ENCODE measurements at regions not wholly inside any gene's neighbourhood (a gene's known extent, or its start where the extent isn't known, plus 50 kb on each side); places are given as distances from the start of the nearest gene placed in this dataset.

DNA sequence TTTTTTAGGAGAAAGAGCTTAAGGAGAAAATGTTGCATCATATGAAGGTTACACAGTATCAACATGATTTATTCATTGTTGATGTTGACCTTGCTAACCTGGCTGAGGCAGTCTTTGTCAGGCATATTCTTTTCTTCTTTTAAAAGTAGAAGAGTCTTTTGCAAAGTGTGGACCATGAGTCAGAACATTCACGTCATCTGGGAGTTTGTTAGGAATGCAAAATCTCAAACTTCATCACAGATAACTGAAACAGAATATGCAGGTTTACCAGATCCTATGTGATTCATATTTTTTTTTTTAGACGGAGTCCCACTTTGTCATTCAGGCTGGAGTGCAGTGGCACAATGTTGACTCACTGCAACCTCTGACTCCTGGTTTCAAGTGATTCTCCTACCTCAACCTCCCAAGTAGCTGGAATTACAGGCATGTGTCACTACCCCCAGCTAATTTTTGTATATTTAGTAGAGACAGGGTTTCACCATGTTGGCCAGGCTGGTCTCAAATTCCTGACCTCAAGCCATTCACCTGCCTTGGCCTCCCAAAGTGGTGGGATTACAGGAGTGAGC lies 530.4 kb upstream of the BTBD3 start:
- no peak for DNase-seq (ENCODE audit: low read depth in 2 of 2)

DNA sequence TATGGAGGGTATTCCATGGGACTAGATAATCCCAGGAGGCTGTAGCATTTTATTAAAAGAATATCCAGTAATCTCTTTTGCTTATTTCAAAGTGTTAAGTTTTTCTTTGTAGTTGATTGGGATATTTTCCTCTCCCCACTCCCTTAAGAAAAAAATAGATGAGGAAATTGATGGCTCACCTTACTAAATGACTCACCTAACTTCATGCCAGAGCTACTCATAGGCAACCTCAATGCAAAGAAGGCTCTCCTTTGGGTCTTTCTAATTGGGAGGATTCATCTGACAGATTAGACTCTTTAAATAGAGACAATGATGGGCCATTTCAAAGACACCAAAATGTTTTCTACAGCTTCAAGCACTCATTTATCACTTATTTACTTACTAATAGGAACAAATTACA lies 528.5 kb upstream of the BTBD3 start:
- no peak for DNase-seq (ENCODE audit: low read depth in 2 of 2)

DNA sequence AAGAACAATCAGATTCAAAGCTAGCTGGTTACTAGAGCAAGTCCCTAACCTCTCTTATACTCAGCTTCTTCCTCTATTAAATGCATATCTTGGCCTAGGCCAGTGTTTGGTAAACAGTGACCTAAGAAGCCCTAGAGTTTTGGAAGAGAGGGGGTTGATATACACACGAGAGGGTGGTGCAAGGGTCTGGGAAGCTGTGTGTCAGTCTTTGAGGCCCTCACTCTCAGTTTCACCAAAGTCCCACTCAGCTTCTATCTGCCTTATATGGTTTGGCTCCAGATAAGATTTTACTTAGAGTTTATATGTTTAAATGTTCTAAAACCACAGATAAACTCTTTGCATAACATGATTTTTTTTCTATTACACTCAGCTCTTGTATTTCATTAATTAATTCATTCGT lies 526.1 kb upstream of the BTBD3 start:
- DNase-seq (ENCODE audit: low read depth in 2 of 2) = no peak

- no peak for DNase-seq (ENCODE audit: low read depth in 2 of 2)
Measured at GRCh38 chr20:11394145-11394833, 523.4 kb upstream of the BTBD3 start.

DNA sequence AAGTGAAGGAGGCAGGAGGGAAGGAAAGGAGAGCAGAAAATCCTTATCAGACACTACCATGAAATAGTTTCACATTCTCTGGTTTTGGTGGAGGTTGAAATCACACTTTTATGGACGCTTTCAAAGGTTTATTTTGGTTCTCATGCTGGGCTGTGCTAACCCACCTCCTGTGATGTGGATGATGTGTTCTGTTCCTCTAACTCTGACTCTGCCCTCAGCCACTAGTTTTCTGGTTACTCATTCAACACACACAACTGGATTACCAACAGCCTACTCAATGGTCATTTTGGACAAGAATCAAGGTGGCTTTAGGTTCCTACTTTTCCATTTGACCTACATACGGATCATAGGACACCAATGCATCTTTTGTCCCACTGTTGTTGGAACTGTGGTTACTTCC lies 522.1 kb upstream of the BTBD3 start:
- no peak for DNase-seq (ENCODE audit: low read depth in 2 of 2)

DNA sequence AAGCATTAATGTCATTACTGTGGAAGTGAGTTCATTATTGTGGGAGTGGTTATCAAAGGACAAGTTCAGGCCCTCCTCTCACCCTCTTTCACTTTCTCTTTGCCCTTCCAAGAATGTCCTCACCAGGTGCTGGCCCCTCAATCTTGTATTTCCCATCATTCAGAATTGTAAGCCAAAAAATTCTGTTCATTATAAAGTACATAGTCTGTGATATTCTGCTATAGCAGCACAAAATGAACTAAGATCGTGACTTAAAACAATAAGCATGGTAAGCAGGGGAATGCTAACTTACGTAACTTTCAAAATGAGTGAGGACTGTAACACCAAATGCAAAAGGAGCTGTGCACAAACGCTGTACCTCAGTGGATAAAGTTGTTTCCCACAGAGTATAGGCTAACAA lies 515.7 kb upstream of the BTBD3 start:
- no peak for DNase-seq (ENCODE audit: low read depth in 2 of 2)

DNA sequence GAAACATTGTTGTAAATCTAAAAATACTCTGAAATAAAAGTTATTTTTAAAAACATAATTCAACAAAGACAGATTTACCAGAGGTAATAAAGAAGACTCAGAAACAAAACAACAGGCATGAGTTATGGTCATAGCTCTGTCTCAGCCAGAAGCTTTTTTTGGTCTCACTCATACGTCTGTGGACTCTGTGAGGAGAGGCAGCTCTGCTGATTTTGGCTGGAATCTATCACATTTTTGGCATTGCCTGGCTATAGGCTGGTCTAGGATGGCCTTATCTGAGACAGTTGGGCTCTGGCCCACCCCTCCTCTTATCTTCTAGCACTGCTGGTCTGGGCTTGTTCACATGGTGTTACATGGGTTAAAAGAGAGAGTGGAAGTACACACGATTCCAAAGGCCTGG lies 514.0 kb upstream of the BTBD3 start:
- no peak for DNase-seq (ENCODE audit: low read depth in 2 of 2)

DNA sequence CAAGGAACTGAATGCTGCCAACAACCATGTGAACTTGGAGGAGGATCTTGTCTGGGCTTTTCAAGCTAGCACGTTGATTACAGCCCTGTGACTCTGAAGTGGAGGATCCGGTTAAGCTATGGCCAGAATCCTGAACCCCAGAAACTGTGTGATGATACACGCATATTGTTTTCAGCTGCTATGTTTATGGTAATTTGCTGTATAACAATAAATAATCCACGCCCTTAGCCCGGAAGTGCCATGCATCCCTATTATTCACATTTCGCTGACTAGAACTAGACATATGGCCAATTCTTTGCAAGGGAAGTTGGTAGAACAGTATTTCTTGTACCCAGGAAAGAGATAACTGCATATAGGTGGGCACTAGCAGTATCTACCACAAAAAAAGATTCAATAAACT lies 510.8 kb upstream of the BTBD3 start:
- DNase-seq (ENCODE audit: low read depth in 2 of 2) = no peak

- no peak for DNase-seq (ENCODE audit: low read depth in 2 of 2)
Measured at GRCh38 chr20:11409561-11409960, 508.1 kb upstream of the BTBD3 start.

- no peak for DNase-seq (ENCODE audit: low read depth in 2 of 2)
Measured at GRCh38 chr20:11411765-11412164, 505.9 kb upstream of the BTBD3 start.

- DNase-seq (ENCODE audit: low read depth in 2 of 2) = no peak
Measured at GRCh38 chr20:11426948-11427347, 490.7 kb upstream of the BTBD3 start.

DNA sequence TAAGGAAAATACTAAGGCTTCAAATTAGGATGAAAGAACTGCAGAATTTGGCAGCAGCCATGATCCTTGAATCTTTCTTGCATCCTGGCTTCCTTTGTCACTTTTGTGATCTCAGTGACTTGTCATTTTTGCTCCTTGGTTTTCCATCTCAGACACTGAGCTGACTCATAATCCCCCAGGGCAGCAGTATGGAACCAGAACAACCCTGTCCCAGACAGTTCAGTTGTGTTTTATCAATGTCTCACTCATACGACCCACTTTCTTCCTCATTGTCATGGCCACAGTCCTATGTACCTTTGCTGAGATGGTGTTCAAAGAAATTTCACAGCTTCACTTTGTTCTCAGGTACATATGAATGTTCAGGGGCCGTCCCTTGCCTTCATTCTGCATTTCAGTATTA lies 488.5 kb upstream of the BTBD3 start:
- no peak for DNase-seq (ENCODE audit: low read depth in 2 of 2)

DNA sequence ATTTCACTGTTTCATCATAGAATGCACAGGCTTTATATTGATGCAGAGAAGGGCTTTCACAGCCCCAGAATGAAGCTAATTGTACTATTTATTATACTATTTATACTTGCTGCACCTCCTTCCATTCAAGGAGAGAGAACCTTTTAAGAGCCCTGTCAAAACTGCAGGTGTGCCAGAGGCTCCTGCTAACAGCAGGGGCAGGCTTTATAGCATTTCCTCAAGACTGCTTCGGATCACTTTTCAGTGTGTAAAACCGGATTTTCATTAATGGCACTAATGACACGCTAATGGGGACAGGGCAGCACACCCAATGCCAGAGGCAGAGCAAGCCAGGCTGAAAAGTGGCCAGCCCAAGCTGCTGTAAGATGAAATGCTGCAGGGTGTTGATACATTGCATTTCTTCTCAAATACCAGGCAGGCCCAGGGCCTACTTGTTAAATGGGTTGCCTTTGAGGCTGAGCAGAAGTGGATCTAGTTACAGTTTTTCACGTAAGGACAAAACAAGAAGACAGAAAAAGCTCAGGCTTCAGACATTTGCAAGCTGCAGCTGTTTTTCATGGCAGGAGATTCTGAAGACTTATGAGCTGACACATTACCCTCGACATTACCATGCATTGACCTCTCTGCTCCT lies 487.7 kb upstream of the BTBD3 start:
- DNase-seq (ENCODE audit: low read depth in 2 of 2) = no peak

GRCh38 chr20:11430652-11431051 lies 487.0 kb upstream of the BTBD3 start:
- DNase-seq (ENCODE audit: low read depth in 2 of 2) = no peak

DNA sequence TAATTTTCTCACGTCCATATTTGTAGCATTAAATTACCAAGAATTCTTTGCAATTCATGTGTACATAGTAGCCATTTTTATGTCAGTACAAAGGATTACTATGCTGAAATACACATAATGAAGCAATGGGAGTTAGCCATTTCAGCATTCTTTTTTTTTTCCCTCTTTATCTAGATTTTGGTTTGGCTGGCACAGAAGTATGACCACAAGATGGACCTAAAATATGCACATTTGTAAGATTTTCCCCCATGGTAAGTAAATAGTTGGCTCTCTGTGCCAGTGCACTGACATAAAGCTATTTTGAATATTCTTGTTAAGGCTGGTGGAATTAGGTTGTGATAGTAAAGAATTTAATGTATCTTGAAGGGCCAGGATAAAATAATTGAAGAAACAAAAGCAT lies 486.1 kb upstream of the BTBD3 start:
- no peak for DNase-seq (ENCODE audit: low read depth in 2 of 2)

GRCh38 chr20:11432407-11432806 lies 485.3 kb upstream of the BTBD3 start:
- no peak for DNase-seq (ENCODE audit: low read depth in 2 of 2)

DNA sequence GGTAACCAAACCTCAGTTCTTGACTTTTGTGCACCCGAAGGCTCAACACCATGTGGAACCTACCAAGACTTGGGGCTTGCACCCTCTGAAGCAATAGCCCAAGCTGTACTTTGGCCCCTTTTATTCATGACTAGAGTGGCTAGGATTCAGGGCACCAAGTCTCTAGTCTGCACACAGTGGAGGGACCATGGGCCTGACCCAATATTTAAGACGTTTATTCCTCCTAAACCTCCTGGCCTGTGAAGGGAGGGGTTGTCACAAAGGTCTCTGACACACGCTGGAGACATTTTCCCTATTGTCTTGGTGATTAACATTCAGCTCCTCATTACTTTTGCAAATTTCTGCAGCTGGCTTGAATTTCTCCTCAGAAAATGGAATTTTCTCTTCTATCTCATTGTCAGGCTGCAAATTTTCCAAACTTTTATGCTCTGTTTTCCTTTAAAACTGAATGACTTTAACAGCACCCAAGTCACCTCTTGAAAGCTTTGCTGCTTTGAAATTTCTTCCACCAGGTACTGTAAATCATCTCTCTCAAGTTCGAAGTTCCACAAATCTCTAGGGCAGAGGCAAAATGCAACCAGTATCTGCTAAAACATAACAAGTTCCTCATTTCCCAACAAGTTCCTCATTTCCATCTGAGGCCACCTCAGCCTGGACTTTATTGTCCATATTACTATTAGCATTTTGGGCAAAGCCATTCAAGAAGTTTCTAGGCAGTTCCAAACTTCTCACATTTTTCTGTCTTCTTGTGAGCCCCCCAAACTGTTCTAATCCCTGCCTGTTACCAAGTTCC lies 481.4 kb upstream of the BTBD3 start:
- DNase-seq (ENCODE audit: low read depth in 2 of 2) = no peak

GRCh38 chr20:11437090-11437489 lies 480.6 kb upstream of the BTBD3 start:
- DNase-seq (ENCODE audit: low read depth in 2 of 2) = no peak

DNA sequence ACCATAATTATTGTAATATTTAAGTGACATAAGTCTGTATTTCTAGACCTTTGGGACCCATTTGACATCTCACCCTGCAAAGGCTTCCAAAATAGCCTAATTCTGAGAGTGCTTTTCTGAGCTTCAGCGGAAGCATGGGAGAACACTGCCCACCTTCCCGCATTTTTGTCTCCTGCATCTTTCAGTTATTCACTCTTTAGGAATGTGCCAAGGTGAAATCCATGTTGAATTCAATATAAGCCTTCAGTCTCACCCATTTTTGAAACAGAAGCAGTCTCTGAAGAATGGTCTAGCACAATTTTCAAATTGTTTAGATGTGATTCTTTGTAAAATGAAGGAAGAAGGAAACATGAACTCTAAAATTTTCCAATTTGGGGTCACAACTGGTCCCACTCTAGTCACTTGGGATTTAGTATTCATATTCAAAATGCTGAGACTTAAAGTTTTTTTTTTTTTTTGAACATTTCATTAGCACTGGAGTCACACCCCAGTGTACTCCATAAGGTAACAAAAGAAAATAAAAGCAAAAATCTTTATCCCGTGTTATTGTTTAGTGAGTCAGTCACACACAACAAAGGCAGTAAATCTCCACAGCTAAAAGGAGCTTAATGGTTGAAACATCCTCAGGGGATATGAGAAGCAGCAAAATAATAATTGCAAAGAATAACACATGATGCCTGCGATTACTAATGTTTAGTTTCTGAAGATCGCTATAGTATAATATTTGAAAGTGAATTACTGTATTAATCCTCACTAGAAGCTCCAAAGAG lies 479.9 kb upstream of the BTBD3 start:
- no peak for DNase-seq (ENCODE audit: low read depth in 2 of 2)

- DNase-seq (ENCODE audit: low read depth in 2 of 2) = no peak
Measured at GRCh38 chr20:11438412-11438811, 479.3 kb upstream of the BTBD3 start.

GRCh38 chr20:11443382-11444119 lies 474.1 kb upstream of the BTBD3 start:
- DNase-seq (ENCODE audit: low read depth in 2 of 2) = no peak
